GM23248 (cell line): ENCODE measurements at regions not wholly inside any gene's neighbourhood (a gene's known extent, or its start where the extent isn't known, plus 50 kb on each side); places are given as distances from the start of the nearest gene placed in this dataset.

ENCODE experiments used
- DNase-seq: peaks from one replicate; pipeline ENCODE4 v3.0.0-alpha.2; 2015
- H2AFZ ChIP-seq: fragments of 200-600 bp; sonication (generic); 2 replicates; pipeline ENCODE4 v1.6.1; 2016; ENCODE audit warnings: antibody characterized with exemption
- H3F3A ChIP-seq: fragments of 200-600 bp; sonication (generic); 2 replicates; pipeline ENCODE4 v1.6.1; 2016; ENCODE audit warnings: mild to moderate bottlenecking, antibody characterized with exemption, mixed run types; ENCODE audit not compliant: insufficient read depth
- H3K27ac ChIP-seq: fragments of 200-600 bp; sonication (generic); 2 replicates; pipeline ENCODE4 v1.5.1; 2016; ENCODE audit warnings: mild to moderate bottlenecking
- H3K27me3 ChIP-seq: fragments of 200-600 bp; sonication (generic); replicated peaks from 2 replicates; pipeline ENCODE4 v1.6.1; 2016; ENCODE audit warnings: mild to moderate bottlenecking; ENCODE audit not compliant: insufficient read depth
- H3K36me3 ChIP-seq: fragments of 200-600 bp; sonication (generic); 2 replicates; pipeline ENCODE4 v1.6.1; 2016; ENCODE audit warnings: low read depth, mild to moderate bottlenecking
- H3K4me1 ChIP-seq: fragments of 200-600 bp; sonication (generic); 2 replicates; pipeline ENCODE4 v1.6.1; 2016; ENCODE audit warnings: mild to moderate bottlenecking; ENCODE audit not compliant: insufficient read depth
- H3K4me2 ChIP-seq: fragments of 200-600 bp; sonication (generic); one replicate; pipeline ENCODE4 v1.6.1; 2016; ENCODE audit warnings: mild to moderate bottlenecking; ENCODE audit not compliant: unreplicated experiment
- H3K4me3 ChIP-seq: fragments of 200-600 bp; sonication (generic); 2 replicates; pipeline ENCODE4 v1.5.1; 2016; ENCODE audit warnings: mild to moderate bottlenecking
- H3K79me2 ChIP-seq: fragments of 200-600 bp; sonication (generic); 2 replicates; pipeline ENCODE4 v1.6.1; 2016; ENCODE audit warnings: mild to moderate bottlenecking; ENCODE audit not compliant: insufficient read depth
- H3K9ac ChIP-seq: fragments of 200-600 bp; sonication (generic); 2 replicates; pipeline ENCODE4 v1.6.1; 2016; ENCODE audit warnings: mild to moderate bottlenecking
- H3K9me2 ChIP-seq: fragments of 200-600 bp; sonication (generic); 2 replicates; pipeline ENCODE4 v1.6.1; 2016; ENCODE audit warnings: mixed run types, mild to moderate bottlenecking, moderate library complexity; ENCODE audit not compliant: insufficient read depth
- H3K9me3 ChIP-seq: fragments of 200-600 bp; sonication (generic); one replicate; pipeline ENCODE4 v1.6.1; 2017; ENCODE audit warnings: low read depth
- H4K20me1 ChIP-seq: fragments of 200-600 bp; sonication (generic); 2 replicates; pipeline ENCODE4 v1.6.0; 2016; ENCODE audit not compliant: insufficient read depth
- EZH2 ChIP-seq: fragments of 200-600 bp; sonication (generic); IDR thresholded peaks from 2 replicates; pipeline ENCODE4 v1.6.1; 2018; ENCODE audit warnings: antibody characterized with exemption, mild to moderate bottlenecking; ENCODE audit not compliant: insufficient read depth, poor library complexity, severe bottlenecking
- EZH2phosphoT487 ChIP-seq: fragments of 200-600 bp; sonication (generic); IDR thresholded peaks from 2 replicates; pipeline ENCODE4 v1.6.1; 2018; ENCODE audit warnings: antibody characterized with exemption, moderate library complexity, mild to moderate bottlenecking, low read depth; ENCODE audit not compliant: insufficient read depth
- WGBS, 2 experiments: methylation state at CpG; one replicate each; pipeline ENCODE4 v1.1.6; 2015 to 2017; ENCODE audit warnings: low lambda C conversion rate in 2 of 2, low coverage in 1 of 2; ENCODE audit errors: missing lambda C conversion rate in 2 of 2; 5-methylcytosine and 5-hydroxymethylcytosine counted together
- in situ Hi-C: fragments of 300-500 bp; cut with MboI; formaldehyde crosslinking; loops from 2 replicates; pipeline ENCODE4 v1.15.0; 2020

GRCh38 chr3:154571553-154572226, 141.7 kb upstream of the GPR149 start:
- Histone ChIP-seq H3K4me2 (no peak overlapping the region), H3K79me2 (no peaks in the 10 kb centered on the region), H3K9ac (no peak overlapping the region), H4K20me1 (no peaks in the 10 kb centered on the region), H3K27me3 (no peaks in the 10 kb centered on the region), H3K36me3 (no peaks in the 10 kb centered on the region), H3K27ac (no peak overlapping the region), H3F3A (no peaks in the 10 kb centered on the region), H3K9me3 (no peaks in the 10 kb centered on the region), H3K9me2 (no peaks in the 10 kb centered on the region), H3K4me1 (no peaks in the 10 kb centered on the region), H3K4me3 (no peak overlapping the region), H2AFZ (no peak overlapping the region)
- in situ Hi-C loops, result no loop called here
- 9 to 14% methylated on average over 4 of the region's 4 CpGs for WGBS, 2 experiments
- TF ChIP-seq EZH2phosphoT487, result no peak
- no peak for TF ChIP-seq EZH2
- DNase-seq, result no peak

- H4K20me1 ChIP-seq, result no peaks in the 10 kb centered on the region
- H3K4me3 ChIP-seq, result no peak overlapping the region
- H3K36me3 ChIP-seq, result no peaks in the 10 kb centered on the region
- no peak for DNase-seq
- no peaks in the 10 kb centered on the region for H3K9me3 ChIP-seq
- no peaks in the 10 kb centered on the region for H3K4me1 ChIP-seq
- WGBS, 2 experiments, result 32 to 37% methylated on average over 3 of the region's 3 CpGs
- no peak overlapping the region for H2AFZ ChIP-seq
- H3K9me2 ChIP-seq, result no peaks in the 10 kb centered on the region
- no peak overlapping the region for H3K4me2 ChIP-seq
- TF ChIP-seq EZH2phosphoT487, result no peak
- no peaks in the 10 kb centered on the region for H3F3A ChIP-seq
- in situ Hi-C loops, result no loop called here
- H3K9ac ChIP-seq, result no peak overlapping the region
- H3K79me2 ChIP-seq, result no peaks in the 10 kb centered on the region
- H3K27ac ChIP-seq, result no peak overlapping the region
- no peaks in the 10 kb centered on the region for H3K27me3 ChIP-seq
These were observed 138.1 kb upstream of the GPR149 start for GRCh38 chr3:154568064-154568463.

GRCh38 chr3:154559623-154560022, 129.6 kb upstream of the GPR149 start:
- H4K20me1 ChIP-seq, result no peaks in the 10 kb centered on the region
- no peaks in the 10 kb centered on the region for H3K4me1 ChIP-seq
- no peaks in the 10 kb centered on the region for H3K9me3 ChIP-seq
- WGBS, 2 experiments, result 48 to 54% methylated on average over 2 of the region's 2 CpGs
- in situ Hi-C loops, result no loop called here
- no peaks in the 10 kb centered on the region for H3K36me3 ChIP-seq
- H3K9me2 ChIP-seq, result no peaks in the 10 kb centered on the region
- no peak overlapping the region for H3K4me3 ChIP-seq
- H3F3A ChIP-seq, result no peaks in the 10 kb centered on the region
- no peaks in the 10 kb centered on the region for H3K27me3 ChIP-seq
- no peaks in the 10 kb centered on the region for H3K79me2 ChIP-seq
- no peak overlapping the region for H3K4me2 ChIP-seq
- no peak for DNase-seq
- TF ChIP-seq EZH2 (no peak), EZH2phosphoT487 (no peak)
- H3K27ac ChIP-seq, result no peak overlapping the region
- H2AFZ ChIP-seq, result no peak overlapping the region
- H3K9ac ChIP-seq, result no peak overlapping the region

GRCh38 chr3:154552338-154552737, 122.3 kb upstream of the GPR149 start:
- Histone ChIP-seq H4K20me1 (no peaks in the 10 kb centered on the region), H3K4me2 (no peak overlapping the region), H3K9ac (no peak overlapping the region), H3K27ac (no peak overlapping the region), H3K79me2 (no peaks in the 10 kb centered on the region), H3K4me1 (no peaks in the 10 kb centered on the region), H2AFZ (no peak overlapping the region), H3K9me2 (no peaks in the 10 kb centered on the region), H3K9me3 (no peaks in the 10 kb centered on the region), H3K27me3 (no peaks in the 10 kb centered on the region), H3F3A (no peaks in the 10 kb centered on the region), H3K36me3 (no peaks in the 10 kb centered on the region), H3K4me3 (no peak overlapping the region)
- in situ Hi-C loops, result no loop called here
- DNase-seq, result no peak
- no peak for TF ChIP-seq EZH2
- TF ChIP-seq EZH2phosphoT487, result no peak
- WGBS, 2 experiments, result 0 to 5% methylated on average over 1 of the region's 1 CpG

GRCh38 chr3:154549391-154549790, 119.4 kb upstream of the GPR149 start:
- TF ChIP-seq EZH2 (no peak), EZH2phosphoT487 (no peak)
- Histone ChIP-seq H3F3A (no peaks in the 10 kb centered on the region), H2AFZ (no peak overlapping the region), H3K9ac (no peak overlapping the region), H4K20me1 (no peaks in the 10 kb centered on the region), H3K79me2 (no peaks in the 10 kb centered on the region), H3K27ac (no peak overlapping the region), H3K36me3 (no peaks in the 10 kb centered on the region), H3K4me1 (no peaks in the 10 kb centered on the region), H3K27me3 (no peaks in the 10 kb centered on the region), H3K9me3 (no peaks in the 10 kb centered on the region), H3K4me3 (no peak overlapping the region), H3K4me2 (no peak overlapping the region), H3K9me2 (no peaks in the 10 kb centered on the region)
- no peak for DNase-seq
- in situ Hi-C loops, result no loop called here
- WGBS, 2 experiments, result 58 to 63% methylated on average over 3 of the region's 3 CpGs
